ENCODE measurements at regions not wholly inside any gene's neighbourhood (a gene's known extent, or its start where the extent isn't known, plus 50 kb on each side); places are given as distances from the start of the nearest gene placed in this dataset.
"Not testable (repeated sequence)": the region's sequence is repeated elsewhere in the genome, so short reads cannot be mapped to it uniquely, and the experiment has no call there.

DNA sequence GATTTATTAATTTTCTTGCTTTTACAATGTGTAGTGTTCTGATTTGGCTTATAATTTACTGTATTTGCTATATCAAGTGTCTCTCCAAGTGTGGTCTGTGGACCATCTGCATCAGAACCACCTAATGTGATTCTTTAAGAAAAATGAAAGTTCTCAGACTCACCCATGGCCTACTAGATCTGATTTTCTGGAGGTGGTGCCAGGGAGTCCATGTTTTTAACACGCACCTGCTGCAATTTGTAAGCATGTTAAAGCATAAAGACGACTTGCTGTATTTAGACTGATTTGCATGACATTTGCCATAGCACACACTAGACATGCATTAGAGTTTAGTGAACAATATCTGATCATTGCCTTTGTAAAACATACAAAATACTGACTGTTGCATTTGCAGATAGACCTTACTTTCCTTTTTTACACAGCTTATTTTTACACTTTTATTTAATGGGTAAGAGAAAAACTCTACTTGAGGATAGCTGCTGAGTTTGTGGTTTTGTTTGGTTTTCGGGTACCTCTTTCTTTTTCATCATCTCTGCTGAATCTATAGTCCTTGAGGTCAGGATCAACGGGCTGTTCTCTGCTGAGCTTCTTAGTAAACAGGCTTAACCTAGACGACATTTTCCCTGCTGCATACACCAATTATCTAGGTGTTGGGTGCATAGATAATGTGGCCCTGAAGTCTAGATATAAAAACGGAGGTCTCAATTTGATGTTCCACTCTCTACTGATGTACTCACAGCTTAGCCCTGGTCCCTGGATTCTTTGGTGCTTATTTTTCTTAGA is 138.0 kb upstream of the ZNF366 start:
- H3K4me1 Mint-ChIP-seq (ENCODE audit: low read depth): no peaks in the 10 kb centered on the region

GRCh38 chr5:72644296-72644695 is 137.1 kb upstream of the ZNF366 start:
- H3K4me1 Mint-ChIP-seq (ENCODE audit: low read depth): no peaks in the 10 kb centered on the region
- peaks cover 2% of the 10 kb centered on the region for H3K27me3 Mint-ChIP-seq (ENCODE audit: low read depth)
- no peaks in the 10 kb centered on the region for H3K36me3 Mint-ChIP-seq (ENCODE audit: low read depth)
- H3K9me3 Mint-ChIP-seq: no peaks in the 10 kb centered on the region
- no peak for DNase-seq
- no peak overlapping the region for H3K27ac Mint-ChIP-seq
- no peak overlapping the region for H3K4me3 Mint-ChIP-seq
- intact Hi-C loops (cut with micrococcal nuclease): no loop called here
- CTCF ChIA-PET: no interaction called here

More for the DNA sequence above, 138.0 kb upstream of the ZNF366 start:
- intact Hi-C loops (cut with micrococcal nuclease): no loop called here
- Mint-ChIP-seq H3K36me3 (ENCODE audit: low read depth) (no peaks in the 10 kb centered on the region), H3K4me3 (no peak overlapping the region), H3K27me3 (ENCODE audit: low read depth) (peaks cover 5% of the 10 kb centered on the region), H3K27ac (no peak overlapping the region), H3K9me3 (no peaks in the 10 kb centered on the region)
- CTCF ChIA-PET: no interaction called here
- DNase-seq: no peak

GRCh38 chr5:72641164-72641563 is 134.0 kb upstream of the ZNF366 start:
- CTCF ChIA-PET: no interaction called here
- no peak for DNase-seq
- Mint-ChIP-seq H3K4me3 (no peak overlapping the region), H3K36me3 (ENCODE audit: low read depth) (no peaks in the 10 kb centered on the region), H3K27ac (no peak overlapping the region), H3K27me3 (ENCODE audit: low read depth) (peaks cover 3% of the 10 kb centered on the region), H3K4me1 (ENCODE audit: low read depth) (no peaks in the 10 kb centered on the region), H3K9me3 (no peaks in the 10 kb centered on the region)
- intact Hi-C loops (cut with micrococcal nuclease): no loop called here

DNA sequence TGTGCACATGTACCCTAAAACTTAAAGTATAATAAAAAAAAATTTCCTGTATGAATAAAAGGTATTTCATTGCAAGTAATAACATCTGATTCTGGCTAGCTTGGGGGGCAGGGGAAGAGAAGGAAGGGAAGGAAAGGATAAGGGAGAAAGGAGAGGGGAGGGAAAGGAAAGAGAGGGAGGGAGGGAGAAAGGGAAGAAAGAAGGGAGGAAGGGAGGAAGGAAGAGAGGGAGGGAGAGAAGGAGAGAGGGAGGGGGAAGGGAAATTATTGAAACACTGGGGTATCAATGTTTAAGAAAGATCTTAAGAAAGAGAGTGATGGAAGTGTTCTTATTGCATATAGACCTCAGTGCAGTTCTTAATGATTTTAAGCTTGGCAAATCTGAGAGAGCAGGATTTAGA is 129.8 kb upstream of the ZNF366 start:
- CTCF ChIA-PET: no interaction called here
- intact Hi-C loops (cut with micrococcal nuclease): no loop called here
- no peak for DNase-seq
- no peaks in the 10 kb centered on the region for H3K36me3 Mint-ChIP-seq (ENCODE audit: low read depth)
- H3K4me3 Mint-ChIP-seq: no peak overlapping the region
- H3K9me3 Mint-ChIP-seq: no peaks in the 10 kb centered on the region
- H3K4me1 Mint-ChIP-seq (ENCODE audit: low read depth): no peaks in the 10 kb centered on the region
- H3K27ac Mint-ChIP-seq: no peak overlapping the region
- H3K27me3 Mint-ChIP-seq (ENCODE audit: low read depth): peaks cover 15% of the 10 kb centered on the region

DNA sequence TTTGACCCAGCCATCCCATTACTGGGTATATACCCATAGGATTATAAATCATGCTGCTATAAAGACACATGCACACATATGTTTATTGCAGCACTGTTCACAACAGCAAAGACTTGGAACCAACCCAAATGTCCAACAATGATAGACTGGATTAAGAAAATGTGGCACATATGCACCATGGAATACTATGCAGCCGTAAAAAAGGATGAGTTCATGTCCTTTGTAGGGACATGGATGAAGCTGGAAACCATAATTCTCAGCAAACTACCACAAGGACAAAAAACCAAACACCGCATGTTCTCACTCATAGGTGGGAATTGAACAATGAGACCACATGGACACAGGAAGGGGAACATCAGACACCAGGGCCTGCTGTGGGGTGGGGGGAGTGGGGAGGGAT is 129.4 kb upstream of the ZNF366 start:
- H3K4me3 Mint-ChIP-seq; intact Hi-C loops (cut with micrococcal nuclease); DNase-seq; H3K27ac Mint-ChIP-seq; H3K9me3 Mint-ChIP-seq; H3K4me1 Mint-ChIP-seq (ENCODE audit: low read depth); CTCF ChIA-PET; H3K36me3 Mint-ChIP-seq (ENCODE audit: low read depth): not testable (repeated sequence)
- peaks cover 17% of the 10 kb centered on the region for H3K27me3 Mint-ChIP-seq (ENCODE audit: low read depth)

DNA sequence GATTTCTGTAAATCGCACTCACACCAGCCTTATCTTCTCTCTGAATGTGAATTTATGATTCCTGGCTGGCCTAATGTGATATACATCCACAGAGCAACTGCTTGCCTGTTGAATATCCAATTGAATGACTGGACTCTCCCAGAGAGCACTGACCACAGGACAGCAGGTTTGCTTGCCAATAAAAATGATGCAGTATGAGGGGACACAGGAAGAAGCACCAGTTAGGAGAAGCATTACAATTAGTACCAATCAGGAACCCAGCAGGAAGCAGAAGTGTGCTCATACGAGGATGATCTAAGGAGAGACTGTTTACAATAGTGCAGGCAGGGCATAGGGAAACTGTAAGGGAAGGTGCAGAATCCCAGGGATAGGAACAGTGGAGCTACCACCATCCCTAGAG is 127.2 kb upstream of the ZNF366 start:
- H3K27me3 Mint-ChIP-seq (ENCODE audit: low read depth): peaks cover 23% of the 10 kb centered on the region
- no peak for DNase-seq
- no peak overlapping the region for H3K27ac Mint-ChIP-seq
- H3K4me1 Mint-ChIP-seq (ENCODE audit: low read depth): no peaks in the 10 kb centered on the region
- intact Hi-C loops (cut with micrococcal nuclease): no loop called here
- H3K36me3 Mint-ChIP-seq (ENCODE audit: low read depth): no peaks in the 10 kb centered on the region
- H3K4me3 Mint-ChIP-seq: no peak overlapping the region
- H3K9me3 Mint-ChIP-seq: no peaks in the 10 kb centered on the region
- CTCF ChIA-PET: no interaction called here

- no peak overlapping the region for H3K27ac Mint-ChIP-seq
- CTCF ChIA-PET: no interaction called here
- no peaks in the 10 kb centered on the region for H3K36me3 Mint-ChIP-seq (ENCODE audit: low read depth)
- intact Hi-C loops (cut with micrococcal nuclease): no loop called here
- no peak for DNase-seq
- no peaks in the 10 kb centered on the region for H3K4me1 Mint-ChIP-seq (ENCODE audit: low read depth)
- no peaks in the 10 kb centered on the region for H3K9me3 Mint-ChIP-seq
- peaks cover 20% of the 10 kb centered on the region for H3K27me3 Mint-ChIP-seq (ENCODE audit: low read depth)
- H3K4me3 Mint-ChIP-seq: no peak overlapping the region
Observed at GRCh38 chr5:72633649-72634048, 126.4 kb upstream of the ZNF366 start.

DNA sequence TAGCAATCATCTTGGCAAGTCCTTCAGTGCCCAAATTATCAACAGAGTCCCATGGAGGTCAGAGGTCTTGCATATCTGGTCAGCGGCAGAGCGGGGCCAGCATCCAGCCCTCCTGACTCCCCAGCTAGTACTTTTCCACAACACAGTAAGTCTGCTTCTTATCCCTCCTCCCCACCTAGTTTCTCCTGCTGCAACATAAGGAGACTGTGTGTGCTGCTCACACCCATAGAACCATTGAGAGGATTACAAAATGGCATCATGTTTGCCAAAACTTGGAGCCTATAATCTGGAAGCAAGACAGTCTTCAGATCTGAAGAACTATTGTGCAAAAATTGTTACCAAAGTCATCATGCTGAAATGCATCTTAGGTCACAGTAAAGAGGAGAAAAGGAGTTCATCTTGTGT is 125.8 kb upstream of the ZNF366 start:
- intact Hi-C loops (cut with micrococcal nuclease): no loop called here
- no peaks in the 10 kb centered on the region for H3K4me1 Mint-ChIP-seq (ENCODE audit: low read depth)
- H3K4me3 Mint-ChIP-seq: no peak overlapping the region
- CTCF ChIA-PET: no interaction called here
- H3K27me3 Mint-ChIP-seq (ENCODE audit: low read depth): peaks cover 20% of the 10 kb centered on the region
- H3K27ac Mint-ChIP-seq: no peak overlapping the region
- no peaks in the 10 kb centered on the region for H3K36me3 Mint-ChIP-seq (ENCODE audit: low read depth)
- DNase-seq: no peak
- H3K9me3 Mint-ChIP-seq: no peaks in the 10 kb centered on the region

DNA sequence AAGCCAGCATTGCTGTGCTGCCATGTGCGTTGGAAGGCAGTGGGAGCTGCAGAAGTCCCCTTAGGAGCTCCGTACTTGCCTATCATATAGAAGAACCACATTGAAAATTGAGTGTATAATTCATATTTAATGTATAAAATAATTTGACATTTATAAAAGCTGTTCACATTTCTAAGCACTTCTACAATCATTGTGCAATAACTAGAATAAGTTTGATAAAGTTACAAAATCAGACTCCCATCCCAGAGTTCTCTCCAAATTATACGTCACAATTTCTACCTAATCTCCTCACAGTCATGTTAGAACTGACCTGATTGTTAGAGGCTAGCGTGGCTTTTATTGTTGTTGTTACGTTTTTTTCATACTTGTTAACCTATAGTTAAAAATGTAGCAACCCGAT is 123.5 kb upstream of the ZNF366 start:
- no peak overlapping the region for H3K4me3 Mint-ChIP-seq
- CTCF ChIA-PET: interaction anchor here (1.0 kb wide), 1 partner anchor 19 kb away, joined by 3 read pairs; no protein-coding TSS in a partner anchor

DNA sequence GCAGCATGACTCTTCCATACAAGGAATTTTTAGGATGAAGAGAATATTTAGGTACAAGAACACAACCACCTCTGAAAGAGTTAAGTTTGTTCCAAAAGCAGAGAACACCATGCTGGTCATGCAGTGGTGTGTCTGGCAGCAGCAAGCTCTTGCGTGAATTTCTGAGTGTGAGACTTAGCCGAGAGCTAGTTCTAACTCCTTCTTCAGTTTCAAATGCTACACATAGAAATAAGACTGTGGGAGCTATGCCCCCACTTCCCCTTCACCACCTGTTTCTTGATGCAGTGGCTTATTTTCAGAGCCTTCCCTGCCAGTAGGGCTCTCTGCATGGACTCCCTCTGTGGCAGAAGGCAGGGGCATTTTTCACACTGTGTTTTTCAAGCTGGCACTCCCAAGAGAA is 122.9 kb upstream of the ZNF366 start:
- Mint-ChIP-seq H3K4me3 (no peak overlapping the region), H3K9me3 (no peaks in the 10 kb centered on the region), H3K27ac (no peak overlapping the region), H3K27me3 (ENCODE audit: low read depth) (peaks cover 18% of the 10 kb centered on the region), H3K36me3 (ENCODE audit: low read depth) (no peaks in the 10 kb centered on the region), H3K4me1 (ENCODE audit: low read depth) (no peaks in the 10 kb centered on the region)
- no peak for DNase-seq
- intact Hi-C loops (cut with micrococcal nuclease): no loop called here
- CTCF ChIA-PET: interaction anchor here (0.6 to 1.0 kb wide), 2 partner anchors 19 to 96 kb away, joined by 3 read pairs; no protein-coding TSS in a partner anchor

More for the DNA sequence above, 123.5 kb upstream of the ZNF366 start:
- H3K4me1 Mint-ChIP-seq (ENCODE audit: low read depth): no peaks in the 10 kb centered on the region
- intact Hi-C loops (cut with micrococcal nuclease): no loop called here
- H3K27ac Mint-ChIP-seq: no peak overlapping the region
- H3K9me3 Mint-ChIP-seq: no peaks in the 10 kb centered on the region
- no peaks in the 10 kb centered on the region for H3K36me3 Mint-ChIP-seq (ENCODE audit: low read depth)
- H3K27me3 Mint-ChIP-seq (ENCODE audit: low read depth): peaks cover 20% of the 10 kb centered on the region
- no peak for DNase-seq

DNA sequence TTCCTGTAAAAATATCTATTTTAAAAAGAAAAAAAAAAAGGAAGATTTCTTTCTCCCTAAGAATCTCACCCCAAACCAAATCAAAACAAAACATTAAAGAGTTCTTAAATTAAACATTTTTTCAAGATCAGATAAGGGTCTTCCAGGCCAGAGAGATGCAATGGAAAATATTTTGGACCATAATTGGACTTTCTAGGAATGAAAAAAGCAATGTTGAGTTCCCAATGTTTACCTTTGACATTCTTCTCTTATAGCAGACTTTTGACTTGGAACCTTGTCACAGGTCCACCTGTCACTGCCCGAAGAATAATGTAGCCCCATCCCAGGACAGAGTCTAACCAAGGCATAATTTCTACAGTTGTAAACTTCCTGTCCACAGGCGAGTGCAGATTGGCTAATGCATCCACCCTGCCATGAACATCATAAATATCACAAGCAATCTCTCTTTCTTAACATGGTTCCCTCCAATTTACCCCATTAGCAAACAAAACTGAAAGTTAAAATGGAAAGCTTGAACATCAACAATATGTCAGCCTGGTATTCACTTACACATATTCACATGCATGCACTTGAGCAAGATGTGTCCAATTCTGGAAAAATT is 121.7 kb upstream of the ZNF366 start:
- Mint-ChIP-seq H3K4me3 (no peak overlapping the region), H3K4me1 (ENCODE audit: low read depth) (no peaks in the 10 kb centered on the region), H3K27ac (no peak overlapping the region), H3K27me3 (ENCODE audit: low read depth) (peaks cover 18% of the 10 kb centered on the region), H3K9me3 (no peaks in the 10 kb centered on the region), H3K36me3 (ENCODE audit: low read depth) (no peaks in the 10 kb centered on the region)
- no peak for DNase-seq
- CTCF ChIA-PET: no interaction called here
- intact Hi-C loops (cut with micrococcal nuclease): no loop called here

DNA sequence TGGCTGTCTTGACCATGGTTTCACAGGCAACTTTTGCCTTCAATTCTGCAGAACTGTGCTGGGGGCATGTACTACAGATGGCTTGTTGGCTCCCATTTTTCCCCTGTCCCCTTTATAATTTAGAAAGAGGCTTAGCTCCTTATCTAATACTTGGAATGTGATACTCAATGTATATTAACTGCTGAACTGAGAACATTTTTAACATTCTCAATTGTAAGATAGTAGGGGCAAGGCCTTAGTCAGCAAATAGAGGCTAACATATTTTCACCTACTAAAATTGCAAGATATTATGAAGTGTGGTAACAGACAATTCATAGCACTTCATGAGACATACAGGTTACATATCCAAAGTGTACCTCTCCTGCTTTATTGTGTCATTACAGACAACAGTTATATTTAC is 118.1 kb upstream of the ZNF366 start:
- DNase-seq: no peak
- Mint-ChIP-seq H3K36me3 (ENCODE audit: low read depth) (no peaks in the 10 kb centered on the region), H3K27me3 (ENCODE audit: low read depth) (peaks cover 6% of the 10 kb centered on the region), H3K4me3 (no peak overlapping the region), H3K27ac (no peak overlapping the region), H3K9me3 (no peaks in the 10 kb centered on the region), H3K4me1 (ENCODE audit: low read depth) (no peaks in the 10 kb centered on the region)
- intact Hi-C loops (cut with micrococcal nuclease): no loop called here
- CTCF ChIA-PET: no interaction called here

DNA sequence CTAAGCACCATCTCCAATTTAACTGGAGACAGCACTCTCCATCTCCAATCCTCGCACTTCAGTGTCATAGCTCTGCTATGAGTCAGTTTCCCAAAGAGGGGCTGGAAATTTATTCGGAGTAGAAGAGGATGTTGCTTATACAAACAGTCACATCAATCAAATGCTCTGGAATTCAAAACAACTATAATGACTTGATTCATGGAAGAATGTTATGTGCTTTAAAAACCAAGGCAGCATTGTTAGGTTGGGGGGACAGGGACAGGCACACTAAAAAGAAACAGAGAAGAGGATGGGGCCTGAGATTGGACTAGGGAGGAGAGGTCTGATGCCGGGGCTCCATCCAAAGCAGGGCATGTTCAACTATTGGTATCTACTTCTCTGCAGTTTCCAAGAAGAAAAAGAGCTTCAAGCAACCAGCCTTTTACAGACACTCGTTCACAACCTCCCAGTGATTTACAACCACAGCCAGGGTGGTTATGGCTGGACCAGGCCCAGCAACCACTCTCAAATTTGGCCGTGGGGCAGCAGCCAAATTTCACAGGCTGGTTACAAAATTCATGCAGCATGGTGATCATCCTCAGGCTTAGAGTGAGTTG is 117.5 kb upstream of the ZNF366 start:
- CTCF ChIA-PET: no interaction called here
- Mint-ChIP-seq H3K9me3 (no peaks in the 10 kb centered on the region), H3K27ac (no peak overlapping the region), H3K36me3 (ENCODE audit: low read depth) (no peaks in the 10 kb centered on the region), H3K4me1 (ENCODE audit: low read depth) (no peaks in the 10 kb centered on the region), H3K4me3 (no peak overlapping the region), H3K27me3 (ENCODE audit: low read depth) (peaks cover 4% of the 10 kb centered on the region)
- DNase-seq: no peak
- intact Hi-C loops (cut with micrococcal nuclease): no loop called here

All from activated naive CD4-positive, alpha-beta T cell treated with anti-CD3 and anti-CD28 coated beads for 36 hours (primary cell).